Lower leg skin (tissue), 4 donors: ENCODE measurements at regions not wholly inside any gene's neighbourhood (a gene's known extent, or its start where the extent isn't known, plus 50 kb on each side); places are given as distances from the start of the nearest gene placed in this dataset.

Source experiments
- DNase-seq, 2 donors: peaks; one replicate each; pipeline ENCODE4 v3.0.0-alpha.2; 2019; ENCODE audit warnings: low spot score in 2 of 2
- H3K4me3 ChIP-seq: fragments of 200-600 bp; sonication (generic); 2 replicates; pipeline ENCODE4 v1.5.1; 2017; ENCODE audit warnings: mild to moderate bottlenecking, low read depth; ENCODE audit not compliant: poor library complexity, severe bottlenecking
- POLR2A ChIP-seq, 2 donors: fragments of 450-650 bp; IDR thresholded peaks; one replicate each; pipeline ENCODE4 v1.6.1; 2016 to 2017; ENCODE audit warnings: antibody characterized with exemption in 2 of 2, mild to moderate bottlenecking in 1 of 2, moderate library complexity in 1 of 2
- WGBS, 2 donors: methylation state at CpG; one replicate each; pipeline ENCODE4 v1.1.5; 2018; 5-methylcytosine and 5-hydroxymethylcytosine counted together
- intact Hi-C: fragments of 100-400 bp; cut with DNase I; formaldehyde crosslinking; loops from one replicate; pipeline ENCODE4 v1.15.0; 2023; ENCODE audit warnings: low total_unique reads
- TF ChIP-seq, protein P1 (sequence below), 3 donors: fragments of 450-650 bp; IDR thresholded peaks; one replicate each; pipeline ENCODE4 v1.5.1; 2016; ENCODE audit warnings: antibody characterized with exemption in 3 of 3, mild to moderate bottlenecking in 3 of 3, moderate library complexity in 2 of 3

GRCh38 chr3:28132941-28133340 is 108.5 kb upstream of the CMC1 start:
- no peak overlapping the region for H3K4me3 ChIP-seq
- intact Hi-C loops, result no loop called here
- DNase-seq, result no peak
- WGBS, 2 donors, result 52 to 68% methylated on average over 5 of the region's 5 CpGs
- no peak for TF ChIP-seq POLR2A (IDR thresholded peaks at IDR 0.05)
- TF ChIP-seq, protein P1, sequence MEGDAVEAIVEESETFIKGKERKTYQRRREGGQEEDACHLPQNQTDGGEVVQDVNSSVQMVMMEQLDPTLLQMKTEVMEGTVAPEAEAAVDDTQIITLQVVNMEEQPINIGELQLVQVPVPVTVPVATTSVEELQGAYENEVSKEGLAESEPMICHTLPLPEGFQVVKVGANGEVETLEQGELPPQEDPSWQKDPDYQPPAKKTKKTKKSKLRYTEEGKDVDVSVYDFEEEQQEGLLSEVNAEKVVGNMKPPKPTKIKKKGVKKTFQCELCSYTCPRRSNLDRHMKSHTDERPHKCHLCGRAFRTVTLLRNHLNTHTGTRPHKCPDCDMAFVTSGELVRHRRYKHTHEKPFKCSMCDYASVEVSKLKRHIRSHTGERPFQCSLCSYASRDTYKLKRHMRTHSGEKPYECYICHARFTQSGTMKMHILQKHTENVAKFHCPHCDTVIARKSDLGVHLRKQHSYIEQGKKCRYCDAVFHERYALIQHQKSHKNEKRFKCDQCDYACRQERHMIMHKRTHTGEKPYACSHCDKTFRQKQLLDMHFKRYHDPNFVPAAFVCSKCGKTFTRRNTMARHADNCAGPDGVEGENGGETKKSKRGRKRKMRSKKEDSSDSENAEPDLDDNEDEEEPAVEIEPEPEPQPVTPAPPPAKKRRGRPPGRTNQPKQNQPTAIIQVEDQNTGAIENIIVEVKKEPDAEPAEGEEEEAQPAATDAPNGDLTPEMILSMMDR (IDR thresholded peaks at IDR 0.05), result no peak

DNA sequence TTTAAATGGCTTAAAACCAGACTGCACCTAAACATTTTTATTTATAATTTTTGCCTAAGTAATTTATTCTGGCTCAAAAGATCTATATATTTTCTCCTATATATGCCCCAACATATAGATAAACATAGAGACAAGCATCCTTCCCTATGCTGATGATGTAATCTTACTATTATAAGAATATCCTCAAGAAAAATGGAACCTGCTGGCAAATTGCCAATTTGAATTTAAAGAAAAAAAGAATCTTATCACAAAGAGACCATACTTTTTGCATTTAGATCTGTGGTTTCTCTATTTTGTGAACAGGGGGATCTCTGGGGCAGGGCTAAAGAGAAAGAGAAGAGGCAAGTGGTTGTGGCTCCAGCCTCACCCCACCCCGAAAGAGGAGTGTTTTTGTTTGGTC is 107.2 kb upstream of the CMC1 start:
- intact Hi-C loops, result no loop called here
- H3K4me3 ChIP-seq, result no peak overlapping the region
- WGBS, 2 donors, result 82 to 95% methylated on average over 1 of the region's 1 CpG
- no peak for TF ChIP-seq POLR2A (IDR thresholded peaks at IDR 0.05)
- TF ChIP-seq, protein P1 (IDR thresholded peaks at IDR 0.05), result no peak
- DNase-seq, result no peak

- intact Hi-C loops, result no loop called here
- 82 to 84% methylated on average over 3 of the region's 3 CpGs for WGBS, 2 donors
- H3K4me3 ChIP-seq, result no peak overlapping the region
- no peak for TF ChIP-seq POLR2A (IDR thresholded peaks at IDR 0.05)
- TF ChIP-seq, protein P1 (IDR thresholded peaks at IDR 0.05), result no peak
- no peak for DNase-seq
These were observed 106.5 kb upstream of the CMC1 start for GRCh38 chr3:28134792-28135375.

DNA sequence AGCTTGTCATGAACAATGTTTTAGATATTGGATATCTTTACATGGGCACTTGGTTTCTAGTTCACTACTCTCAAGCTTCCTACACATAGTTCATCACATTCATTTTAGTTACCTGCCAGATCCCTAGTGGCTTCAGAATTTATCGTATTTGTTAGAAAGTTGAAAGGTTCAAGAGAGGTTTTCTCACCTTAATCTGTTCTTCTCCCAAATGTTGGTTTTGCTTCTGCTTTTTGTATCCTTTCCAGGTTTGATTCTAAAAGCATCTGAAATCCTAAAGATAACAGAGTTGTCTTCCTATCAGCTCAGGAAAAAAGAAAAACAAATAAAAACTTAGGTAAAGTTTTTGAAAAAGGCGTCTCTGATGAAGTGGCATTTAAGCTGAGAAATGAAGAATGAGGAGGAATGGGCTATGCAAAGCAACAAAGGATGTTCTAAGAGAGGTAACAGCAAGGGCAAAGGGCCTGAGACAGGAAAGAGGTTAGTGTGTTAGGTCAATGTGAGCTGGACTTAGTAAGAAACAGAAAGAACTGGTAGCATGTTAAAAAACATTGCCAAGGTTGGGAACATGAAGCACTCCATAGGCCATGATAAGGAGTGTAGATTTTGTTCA is 104.7 kb upstream of the CMC1 start:
- WGBS, 2 donors, result 95 to 98% methylated on average over 2 of the region's 2 CpGs
- intact Hi-C loops, result no loop called here
- DNase-seq, result no peak
- TF ChIP-seq POLR2A (IDR thresholded peaks at IDR 0.05), result no peak
- TF ChIP-seq, protein P1 (IDR thresholded peaks at IDR 0.05), result no peak
- no peak overlapping the region for H3K4me3 ChIP-seq

- DNase-seq, result no peak
- intact Hi-C loops, result no loop called here
- TF ChIP-seq, protein P1 (IDR thresholded peaks at IDR 0.05), result no peak
- TF ChIP-seq POLR2A (IDR thresholded peaks at IDR 0.05), result no peak
- H3K4me3 ChIP-seq, result no peak overlapping the region
- WGBS, 2 donors, result 34 to 41% methylated on average over 6 of the region's 6 CpGs
These were observed 103.3 kb upstream of the CMC1 start for GRCh38 chr3:28138043-28138610.
